NCI-H1694 (cell line): ENCODE measurements at regions not wholly inside any gene's neighbourhood (a gene's known extent, or its start where the extent isn't known, plus 50 kb on each side); places are given as distances from the start of the nearest gene placed in this dataset.

Experiments
- DNase-seq: peaks from one replicate; lab custom pipeline; 2025; lab: John Stamatoyannopoulos, UW

DNA sequence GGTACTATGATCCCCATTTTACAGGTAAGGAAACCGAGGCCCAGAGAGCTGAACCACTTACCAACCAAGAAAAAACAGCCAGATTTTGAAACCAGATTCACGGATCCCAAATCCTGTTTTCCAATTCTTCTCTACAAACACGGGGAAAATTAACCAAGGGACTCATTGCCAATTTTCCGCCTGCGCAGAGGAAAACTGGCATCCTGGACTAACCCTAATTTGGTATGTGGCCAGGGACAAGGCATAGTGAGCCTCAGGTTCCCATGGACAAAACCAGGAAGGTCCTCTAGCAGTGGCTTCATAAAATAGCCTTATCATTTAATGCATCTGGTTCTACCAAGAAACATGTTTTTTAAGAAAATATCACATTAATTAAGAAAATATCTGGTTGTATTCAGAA is 517.3 kb downstream of the MED13L start:
- DNase-seq: no peak

DNA sequence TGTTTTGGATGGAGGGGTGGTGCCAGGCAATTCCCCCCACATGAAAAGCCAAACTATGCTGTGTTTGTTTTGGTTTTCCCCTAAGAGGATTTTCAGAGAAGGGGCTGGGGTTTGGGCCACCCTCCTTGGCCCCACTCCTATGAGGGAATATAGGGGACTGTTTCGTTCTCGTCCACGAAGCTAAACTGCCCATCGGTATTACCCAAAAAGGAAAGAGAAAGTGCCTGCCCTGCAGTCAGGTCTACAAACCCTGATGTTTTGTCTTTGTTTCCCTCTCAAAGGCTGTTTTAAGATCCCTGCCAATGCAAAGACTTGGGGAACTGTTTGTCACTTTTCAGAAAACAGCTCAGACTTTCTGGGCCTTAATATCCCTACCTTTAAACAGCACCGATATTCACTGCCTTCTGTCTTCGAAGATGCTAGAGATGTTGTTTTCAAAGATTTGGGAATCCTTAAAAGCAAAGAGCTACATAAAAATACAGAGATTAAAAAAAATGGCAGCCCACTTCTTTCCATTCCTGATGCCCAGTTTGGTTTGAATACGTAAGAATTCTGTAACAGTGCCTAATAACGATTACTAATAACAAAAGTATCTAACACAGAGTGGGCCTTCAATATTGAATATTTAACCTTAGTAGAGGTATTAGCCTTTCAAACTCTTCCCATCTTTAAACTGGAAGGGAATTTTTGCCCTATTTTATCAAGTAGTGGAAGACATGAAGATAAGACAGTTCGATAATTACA is 518.4 kb downstream of the MED13L start:
- DNase-seq: no peak

DNA sequence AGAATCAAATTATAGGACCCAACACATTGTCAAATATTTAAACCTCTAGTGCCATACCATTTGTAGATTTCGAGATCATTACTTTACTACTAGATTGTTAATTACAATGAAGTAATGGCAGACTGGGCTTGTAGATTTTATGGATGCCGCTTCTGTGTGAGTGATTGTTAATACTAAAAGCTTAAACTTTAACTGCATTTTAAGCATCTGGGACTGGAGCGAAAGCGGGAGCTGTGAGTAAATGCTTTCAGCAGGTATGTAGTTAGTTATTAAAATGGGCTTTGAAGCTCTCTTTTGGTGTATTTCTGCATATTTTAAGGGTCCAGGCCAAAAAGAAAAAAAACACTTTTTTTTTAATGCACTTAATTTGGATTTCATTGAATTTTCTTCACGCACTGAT is 519.3 kb downstream of the MED13L start:
- no peak for DNase-seq

DNA sequence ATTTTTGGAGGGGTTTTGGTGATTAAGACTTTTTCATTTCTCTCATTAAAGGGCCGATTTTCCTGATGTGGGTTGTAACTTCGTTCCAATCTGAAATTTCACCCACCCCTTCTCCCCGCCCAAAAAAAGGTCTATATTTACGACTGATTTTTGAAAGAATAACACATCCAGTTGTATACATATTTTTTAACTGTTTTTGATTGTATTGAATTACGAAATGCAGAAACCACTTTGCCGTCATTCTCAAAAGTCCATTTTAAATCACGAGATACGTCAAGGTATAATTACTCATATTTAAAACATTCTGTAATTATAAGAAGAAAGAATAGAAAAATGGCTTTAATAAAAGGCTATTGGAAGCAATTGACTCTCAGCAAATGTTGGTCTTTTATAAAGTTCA is 520.7 kb downstream of the MED13L start:
- no peak for DNase-seq

DNA sequence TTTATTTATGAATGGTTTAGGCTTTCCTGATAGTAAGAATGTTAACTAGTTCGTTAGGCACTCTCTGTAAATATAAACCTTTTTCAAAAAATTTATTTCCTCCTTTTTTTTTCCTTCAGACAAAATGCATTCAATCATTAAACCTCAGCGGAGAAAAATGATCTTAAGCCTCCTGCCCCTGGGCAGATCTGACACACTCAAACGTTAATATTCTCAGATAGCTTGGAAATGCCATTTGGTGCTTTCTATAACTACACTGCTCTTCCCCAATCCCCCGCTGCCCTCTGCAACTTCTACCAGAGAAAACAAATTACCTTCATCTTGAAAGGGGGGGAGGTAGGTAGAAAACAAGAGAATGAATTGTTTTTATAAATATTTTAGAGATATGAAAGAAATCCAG is 521.2 kb downstream of the MED13L start:
- no peak for DNase-seq

DNA sequence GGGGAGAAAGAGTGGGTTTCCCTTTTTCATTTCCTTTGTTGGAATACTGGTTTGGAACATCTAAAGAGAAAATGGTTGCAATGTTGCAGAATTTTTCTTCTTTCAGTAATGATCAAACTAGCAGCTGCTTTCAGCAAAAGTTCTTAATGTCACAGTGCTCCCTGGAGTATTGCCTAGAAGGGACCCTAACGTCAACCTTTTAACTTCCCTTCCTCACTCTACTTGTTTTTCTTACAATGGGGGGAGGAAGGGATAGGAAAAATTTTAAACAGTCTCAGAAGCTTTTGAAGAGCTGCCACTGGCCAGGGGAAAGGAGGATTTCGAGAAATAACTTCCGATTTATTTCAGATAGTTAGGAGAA is 521.8 kb downstream of the MED13L start:
- no peak for DNase-seq

DNA sequence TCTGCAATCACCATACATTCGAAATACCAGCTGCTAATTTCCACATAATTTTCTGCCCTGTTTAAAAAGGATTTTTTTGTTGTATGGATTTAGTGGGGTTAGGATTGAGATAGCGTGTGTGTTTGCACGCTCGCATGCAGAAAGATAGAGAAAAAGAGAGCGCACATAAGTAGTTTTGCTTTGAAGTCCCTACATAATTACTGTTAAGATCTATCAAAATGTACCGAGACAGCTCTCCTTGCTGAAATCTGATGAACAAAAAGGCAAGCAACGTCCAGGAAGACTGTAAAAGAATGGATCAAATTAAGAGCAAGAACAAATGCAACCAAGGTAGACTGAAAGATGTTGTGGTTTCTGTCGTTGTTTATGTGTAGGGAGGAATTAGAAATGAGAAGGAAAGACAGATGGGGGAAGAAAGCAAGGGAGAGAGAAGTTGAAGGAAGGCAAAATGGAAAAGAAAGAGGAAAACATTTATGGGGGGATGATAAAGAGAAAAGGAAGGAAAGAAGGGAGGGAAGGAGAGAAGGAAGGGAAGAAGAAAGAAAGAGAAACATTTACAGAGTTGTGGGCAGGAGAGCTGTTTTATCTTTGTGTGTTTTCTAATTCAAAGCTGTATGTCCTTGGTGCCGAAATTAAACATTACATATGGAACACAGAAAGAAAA is 522.3 kb downstream of the MED13L start:
- DNase-seq: no peak

DNA sequence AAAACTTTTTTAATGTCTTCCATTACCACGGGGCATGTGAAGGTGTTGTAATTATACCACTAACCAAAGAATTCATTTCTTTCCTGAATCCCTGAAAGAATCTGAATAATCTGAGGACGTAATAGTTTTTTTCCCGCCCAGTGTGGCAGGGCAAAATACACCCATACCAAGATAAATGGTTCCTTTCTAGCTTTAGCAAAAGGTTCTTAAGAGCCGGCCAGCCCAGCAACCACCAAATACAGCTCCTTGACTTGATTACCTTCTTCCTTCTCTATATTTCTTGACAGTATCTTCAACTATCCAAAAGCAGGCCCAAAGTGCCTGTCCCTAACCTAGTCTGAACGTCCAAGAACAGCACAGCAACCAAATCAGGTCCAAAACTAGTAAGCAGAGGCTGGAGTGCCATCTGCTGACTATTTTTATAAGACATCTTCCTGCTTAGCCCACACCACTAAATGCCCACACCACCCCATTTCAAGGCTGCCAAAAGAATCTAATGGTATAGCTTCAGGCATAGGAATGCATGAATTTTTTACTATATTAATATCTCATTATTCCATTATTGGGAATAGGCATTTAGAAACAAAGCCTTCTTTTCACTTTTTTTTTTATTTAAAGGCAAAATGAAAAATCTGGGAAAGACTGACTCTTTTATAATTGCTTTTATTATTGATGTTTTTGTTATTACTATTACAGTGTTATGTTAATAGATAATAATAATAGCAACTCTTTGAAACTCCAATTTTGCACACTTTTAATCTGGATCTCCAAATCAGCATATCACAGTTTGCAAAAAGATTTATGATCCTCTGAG is 524.4 kb downstream of the MED13L start:
- peak; percentile 33 for DNase-seq

DNA sequence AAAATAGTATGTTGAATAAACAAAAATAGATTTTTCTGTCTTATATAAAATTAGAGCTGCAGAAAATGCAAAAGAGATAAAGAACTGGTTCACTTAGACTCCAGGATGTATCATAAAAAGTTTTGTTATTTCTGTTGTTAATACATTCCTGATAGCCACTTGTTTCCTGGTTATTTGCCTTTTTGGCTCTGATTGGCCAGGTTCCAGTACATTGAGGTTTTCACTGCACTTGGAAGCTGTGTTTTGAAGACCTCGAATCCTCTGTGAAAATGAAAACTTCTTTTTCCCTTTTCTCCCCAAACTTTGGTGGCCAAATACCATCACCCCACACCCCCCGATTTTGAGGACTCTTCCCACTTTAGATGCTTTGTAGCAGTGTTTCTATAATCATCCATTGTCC is 525.3 kb downstream of the MED13L start:
- no peak for DNase-seq

DNA sequence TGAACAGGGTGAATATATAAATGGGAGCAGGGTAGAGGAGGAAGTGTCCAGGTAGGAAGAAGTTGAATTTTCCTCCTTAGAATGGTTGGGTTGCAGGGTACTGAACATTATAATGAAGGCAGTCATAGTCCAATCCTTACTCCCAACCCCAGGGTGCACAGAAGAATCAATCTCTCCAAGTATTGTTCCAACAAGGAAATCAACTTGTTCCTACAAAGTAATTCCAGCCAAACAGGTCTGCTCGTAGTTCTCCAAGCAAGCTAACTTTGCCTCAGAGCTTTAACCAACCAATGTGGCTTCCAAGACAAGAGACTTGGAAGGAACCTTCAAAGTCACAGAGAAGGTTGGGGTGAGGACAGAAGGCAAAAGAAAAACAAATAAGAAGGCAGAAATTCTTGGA is 527.2 kb downstream of the MED13L start:
- no peak for DNase-seq

DNA sequence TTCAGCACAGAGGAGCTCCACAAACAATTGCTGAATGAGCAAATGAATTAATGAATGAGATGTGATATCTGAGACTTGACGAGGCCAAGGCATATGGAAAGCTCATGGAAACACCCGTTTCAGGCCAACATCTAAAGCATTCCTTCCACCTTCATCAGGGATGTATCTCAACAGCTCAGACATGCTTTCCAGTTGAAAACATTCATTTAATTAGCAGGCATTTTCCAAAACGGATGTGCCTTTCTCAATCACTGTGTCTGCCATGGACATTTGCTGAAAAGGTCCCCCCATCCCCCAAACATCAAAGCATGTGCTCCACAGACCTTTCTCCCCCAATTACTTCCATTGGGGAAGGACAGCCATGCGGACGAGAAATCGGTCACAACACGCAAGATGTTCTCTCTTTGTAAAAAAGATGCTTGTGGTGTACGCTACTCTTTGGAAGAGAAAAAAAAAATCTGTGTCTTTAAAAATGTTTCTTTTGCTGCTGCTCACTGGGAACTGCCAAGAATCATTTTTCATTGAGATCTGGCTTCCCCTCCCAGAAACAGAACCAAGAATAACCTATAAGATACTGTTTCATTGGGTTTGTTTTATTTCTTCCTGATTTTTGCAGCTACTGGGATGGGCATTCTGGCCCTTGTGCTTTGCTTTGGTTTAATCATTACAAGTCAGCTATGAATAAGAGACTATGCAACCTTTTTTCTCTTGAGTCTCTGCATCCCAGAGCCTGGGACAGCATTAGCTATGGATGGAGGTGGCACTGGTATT is 528.2 kb downstream of the MED13L start:
- DNase-seq: no peak

DNA sequence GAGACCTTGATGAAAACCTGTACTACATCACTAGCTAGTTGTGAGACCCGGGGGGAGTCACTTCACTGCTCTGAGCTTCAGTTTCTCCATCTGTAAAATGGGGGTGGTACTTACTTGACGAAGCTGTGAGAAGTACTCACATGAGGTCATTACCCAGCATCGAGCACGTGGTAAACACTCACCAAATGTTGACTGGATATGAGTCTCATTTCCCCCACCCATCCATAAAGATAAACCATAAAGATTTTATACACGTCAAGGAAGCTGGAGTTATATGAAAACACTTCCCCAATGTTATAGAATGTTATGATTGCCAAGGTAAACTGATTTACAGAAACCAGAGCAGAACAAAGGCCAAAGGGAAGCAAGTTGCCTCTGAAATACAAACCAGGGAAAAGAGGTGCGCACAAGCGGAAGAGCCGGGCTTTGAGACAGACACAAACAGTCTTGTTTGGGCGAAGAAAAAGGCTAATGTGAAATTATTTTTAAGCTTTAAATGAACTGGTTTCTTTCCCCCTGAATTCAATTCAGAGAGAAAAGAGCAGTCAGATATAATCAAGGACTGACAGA is 536.8 kb downstream of the MED13L start:
- DNase-seq: no peak

DNA sequence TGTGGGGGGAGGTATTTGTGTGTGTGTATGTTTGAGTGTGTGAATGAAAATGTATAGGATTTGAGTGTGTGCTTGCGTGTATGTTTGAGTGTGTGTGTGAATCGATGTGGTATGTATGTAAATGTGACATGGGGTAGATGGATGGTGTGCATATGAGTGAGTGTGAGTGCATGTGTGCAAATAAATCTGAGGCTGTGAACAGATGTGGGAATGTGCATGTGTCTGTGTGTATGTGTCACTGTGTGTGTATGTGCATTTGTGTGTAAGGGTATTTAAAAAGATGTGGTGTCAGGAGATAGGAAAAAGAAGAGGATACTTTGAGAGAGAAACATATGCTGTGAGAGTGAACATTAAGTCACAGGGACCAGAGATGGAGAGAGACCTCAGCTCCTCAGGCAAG is 539.6 kb downstream of the MED13L start:
- DNase-seq: no peak

DNA sequence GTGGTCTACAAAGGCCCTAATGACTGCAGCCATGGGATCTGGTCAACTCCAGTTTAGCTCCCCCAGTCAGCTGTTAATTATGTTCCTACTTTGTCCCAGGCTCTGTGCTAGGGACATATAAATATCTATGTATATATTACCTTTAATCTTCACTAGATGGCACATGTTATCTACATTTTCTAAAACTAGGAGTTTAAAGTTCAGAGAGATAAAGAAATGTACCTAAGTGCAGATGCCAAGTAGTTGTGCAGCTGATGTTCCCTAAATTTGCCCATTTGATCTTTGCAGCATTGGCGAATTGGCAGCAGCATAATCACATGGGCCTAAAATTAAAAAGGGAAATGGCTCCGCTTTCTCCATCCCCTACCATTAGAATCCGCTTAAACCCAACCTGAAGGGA is 541.1 kb downstream of the MED13L start:
- DNase-seq: no peak

DNA sequence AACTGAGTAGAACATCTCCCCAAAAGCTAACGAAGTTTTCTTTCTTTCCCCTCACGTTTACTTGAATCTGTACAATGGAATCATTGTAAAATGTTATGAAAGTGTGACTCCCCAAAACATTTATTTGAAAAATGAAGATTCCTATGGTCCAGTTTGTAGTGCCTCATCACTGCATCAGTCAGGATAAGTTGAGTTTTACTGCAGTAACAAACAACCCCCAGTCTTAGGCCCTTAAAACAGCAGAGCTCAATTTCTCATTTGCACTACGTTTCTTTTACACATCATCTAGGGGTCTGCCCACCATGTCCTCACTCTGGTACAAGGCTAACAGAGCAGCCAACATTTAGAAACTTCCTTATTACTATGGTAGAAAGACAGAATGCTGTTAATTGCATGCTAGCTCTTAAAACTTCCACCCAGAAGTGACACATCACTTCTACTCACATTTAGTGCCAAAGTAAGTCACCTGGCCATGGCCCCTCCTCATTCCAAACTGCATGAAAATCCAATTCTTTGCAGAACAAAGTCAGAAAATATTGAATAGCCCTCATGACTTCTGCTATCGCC is 546.4 kb downstream of the MED13L start:
- DNase-seq: no peak

DNA sequence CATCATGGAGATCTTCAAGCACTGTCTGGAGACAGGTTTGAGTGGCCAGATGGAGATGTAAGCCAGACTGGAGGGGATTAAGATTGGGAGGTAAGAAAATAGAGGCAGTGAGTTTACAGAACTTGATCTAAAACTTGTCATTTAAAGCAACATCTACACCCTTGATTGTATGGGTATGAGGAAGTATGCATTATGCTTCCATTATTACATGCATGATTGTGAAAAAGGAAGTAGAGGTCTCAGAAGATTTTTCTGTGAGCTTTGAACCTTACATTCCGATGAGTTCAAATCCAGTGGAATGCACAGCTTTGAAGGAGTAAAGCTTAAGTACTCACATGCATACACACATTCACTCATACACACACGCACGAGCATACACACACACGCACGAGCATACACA is 550.8 kb downstream of the MED13L start:
- DNase-seq: no peak

DNA sequence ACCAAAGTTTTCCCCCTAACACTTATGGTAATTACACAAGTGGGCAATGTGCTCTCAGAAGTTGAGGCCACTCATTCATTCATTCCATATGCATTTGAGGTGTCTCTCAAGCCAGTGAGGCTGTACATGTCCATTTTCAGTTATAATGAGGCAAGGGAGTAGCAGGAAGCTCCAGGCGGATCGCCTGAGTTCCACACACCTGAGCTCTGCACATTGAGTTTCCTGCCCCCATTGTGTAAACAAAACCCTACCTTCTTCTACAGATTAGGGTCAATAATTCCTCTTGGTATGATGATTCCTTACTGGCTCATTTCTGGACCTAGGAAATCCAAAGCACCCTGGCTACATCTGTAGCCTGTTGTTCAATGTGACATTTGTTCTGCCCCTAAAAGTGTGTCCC is 555.3 kb downstream of the MED13L start:
- no peak for DNase-seq

DNA sequence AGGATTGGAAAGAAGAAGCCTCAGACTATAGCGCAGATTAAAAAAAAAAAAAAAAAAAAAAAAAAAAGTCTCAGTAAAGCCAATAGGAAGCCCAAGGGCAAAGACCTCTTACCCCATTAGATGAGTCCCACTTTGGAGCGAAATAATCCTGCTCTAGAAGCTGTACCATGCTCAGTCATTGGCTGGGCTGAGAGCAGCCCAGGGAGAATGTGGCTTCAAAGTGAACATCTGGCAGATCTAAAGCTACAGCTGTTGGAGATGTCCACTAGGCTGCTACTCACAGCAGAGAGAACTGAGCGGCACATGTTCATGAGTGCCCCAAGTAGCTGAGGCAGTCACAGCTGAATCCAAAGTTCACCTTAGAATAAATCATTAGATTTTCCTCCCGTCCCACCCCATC is 560.9 kb downstream of the MED13L start:
- DNase-seq: no peak

DNA sequence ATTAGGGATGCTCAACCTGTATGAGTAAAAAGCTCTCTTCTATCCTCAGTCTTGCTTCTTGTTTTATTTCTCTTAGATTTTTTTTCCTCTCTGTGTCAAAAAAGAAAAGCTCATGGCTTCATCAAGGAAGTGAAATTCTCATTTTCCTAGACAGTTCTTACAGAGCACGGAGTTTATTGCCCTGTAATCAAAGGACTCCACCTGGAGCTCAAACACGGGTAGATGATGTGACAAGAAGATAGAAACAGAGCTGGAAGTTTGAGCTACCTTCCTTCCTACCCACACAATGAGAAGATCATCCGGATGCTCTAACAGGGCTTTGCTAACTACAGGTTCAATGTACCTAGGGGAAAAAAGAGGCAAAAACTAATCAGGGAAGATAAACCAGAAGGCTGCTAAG is 564.8 kb downstream of the MED13L start:
- DNase-seq: no peak

DNA sequence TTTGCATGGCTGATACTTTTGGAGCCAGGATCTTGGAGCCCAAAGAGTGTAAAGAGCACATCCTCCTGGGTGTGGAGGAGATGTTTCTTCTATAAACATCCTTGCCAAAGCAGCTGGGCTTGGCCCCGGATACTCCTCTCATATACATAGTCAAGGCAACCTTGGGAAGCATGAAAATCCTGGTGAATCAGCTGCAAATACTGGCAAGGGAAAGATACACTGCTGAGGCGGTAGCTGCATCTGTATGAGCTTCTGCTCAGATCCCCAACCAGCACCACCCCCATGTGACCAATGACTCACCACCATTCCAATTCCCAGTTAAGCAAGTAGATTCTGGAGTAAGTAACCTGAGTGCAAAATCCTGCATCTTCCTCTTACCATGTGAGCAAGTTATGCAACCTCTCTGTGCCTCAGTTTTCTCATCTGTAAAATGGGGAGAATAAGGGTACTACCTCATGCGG is 567.4 kb downstream of the MED13L start:
- no peak for DNase-seq

DNA sequence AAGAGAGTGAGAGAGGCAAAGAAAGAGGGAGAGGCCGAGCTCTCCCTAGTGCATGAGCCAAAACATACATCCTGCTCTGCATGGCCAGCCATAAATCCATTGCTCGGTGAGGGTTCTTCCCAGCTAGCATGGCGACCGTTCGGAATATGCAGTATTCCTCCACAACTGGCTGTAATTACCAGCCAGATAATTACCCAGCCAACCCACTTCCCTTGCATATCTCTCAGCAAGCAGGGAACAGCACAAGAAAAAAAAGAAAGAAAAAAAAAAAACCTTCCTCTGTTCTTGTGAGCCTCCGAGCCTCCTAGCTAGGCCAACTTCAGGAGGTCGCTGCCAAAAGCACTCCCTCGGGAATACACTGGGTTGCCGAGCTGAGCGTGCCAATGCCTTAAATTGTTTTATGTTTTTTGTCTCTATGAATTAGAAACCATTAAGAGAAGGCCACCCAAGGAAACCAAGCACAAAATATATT is 567.9 kb downstream of the MED13L start:
- no peak for DNase-seq

DNA sequence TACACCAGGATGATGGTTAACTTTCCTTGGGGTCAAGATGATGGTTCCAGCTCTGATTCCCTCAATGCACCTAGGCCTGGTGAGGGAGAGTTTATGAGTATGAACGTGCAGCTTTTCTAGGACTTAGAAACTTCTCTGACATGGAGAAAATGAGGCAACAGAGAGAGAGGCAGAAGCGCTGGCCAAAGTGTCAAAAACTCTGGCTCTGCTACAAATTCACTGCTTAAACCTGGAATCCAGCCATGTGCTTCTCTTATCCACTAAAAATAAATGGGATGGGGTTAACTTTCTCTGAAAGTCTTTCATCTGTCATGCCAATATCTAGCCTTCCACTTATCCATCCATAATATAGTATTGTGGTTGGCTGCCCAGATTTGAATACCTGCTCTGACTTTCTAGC is 568.7 kb downstream of the MED13L start:
- DNase-seq: no peak
